Sigmoid colon (tissue), 6 donors: ENCODE measurements at regions not wholly inside any gene's neighbourhood (a gene's known extent, or its start where the extent isn't known, plus 50 kb on each side); places are given as distances from the start of the nearest gene placed in this dataset.

Experiments
- DNase-seq: peaks from one replicate; pipeline ENCODE4 v3.0.0-alpha.2; 2019
- H3K27ac ChIP-seq, 4 donors: fragments of 200-600 bp; sonication (generic); one replicate each; pipeline ENCODE4 v1.5.1; 2016 to 2019; ENCODE audit warnings: mild to moderate bottlenecking in 1 of 4
- H3K27me3 ChIP-seq, 3 donors: fragments of 200-600 bp; sonication (generic); one replicate each; pipeline ENCODE4 v1.5.1; 2019; ENCODE audit warnings: mild to moderate bottlenecking in 1 of 3
- H3K36me3 ChIP-seq, 4 donors: fragments of 200-600 bp; sonication (generic); one replicate each; pipeline ENCODE4 v1.5.1; 2016 to 2019
- H3K4me1 ChIP-seq, 4 donors: fragments of 200-600 bp; sonication (generic); one replicate each; pipeline ENCODE4 v1.5.1; 2017 to 2019
- H3K4me3 ChIP-seq, 4 donors: fragments of 200-600 bp; sonication (generic); one replicate each; pipeline ENCODE4 v1.5.1; 2017 to 2019; ENCODE audit warnings: mild to moderate bottlenecking in 2 of 4, moderate library complexity in 1 of 4
- H3K9me3 ChIP-seq, 4 donors: fragments of 200-600 bp in 3 of 4; sonication (generic) in 3 of 4; one replicate each; pipeline versions ENCODE4 v1.5.1 to v1.6.1; 2013 to 2019
- EP300 ChIP-seq, 4 donors: sonication (generic); formaldehyde crosslinking; IDR thresholded peaks; one replicate each; pipeline ENCODE4 v1.6.1; 2017; ENCODE audit warnings: antibody characterized with exemption in 4 of 4
- POLR2A ChIP-seq, 2 donors: fragments of 450-650 bp; IDR thresholded peaks; one replicate each; pipeline ENCODE4 v1.6.1; 2016; ENCODE audit warnings: antibody characterized with exemption in 2 of 2, mild to moderate bottlenecking in 2 of 2, moderate library complexity in 2 of 2
- POLR2AphosphoS5 ChIP-seq, 4 donors: sonication (generic); formaldehyde crosslinking; IDR thresholded peaks; one replicate each; pipeline ENCODE4 v1.6.1; 2017; ENCODE audit warnings: antibody characterized with exemption in 4 of 4
- WGBS, 2 donors: extraction: QIAGEN DNeasy Blood & Tissue Kit; methylation state at CpG; one replicate each; pipeline ENCODE4 v1.1.7; 2013; 5-methylcytosine and 5-hydroxymethylcytosine counted together
- intact Hi-C: fragments of 100-400 bp; cut with DNase I; formaldehyde crosslinking; loops from one replicate; pipeline ENCODE4 v1.15.1; 2023
- TF ChIP-seq, protein P1 (sequence below), 4 experiments: fragments of 450-650 bp in 3 of 4; fragments of 200-600 bp in 1 of 4; IDR thresholded peaks; one replicate each; pipeline ENCODE4 v1.5.1; 2016 to 2019; ENCODE audit warnings: antibody characterized with exemption in 4 of 4, mild to moderate bottlenecking in 3 of 4, moderate library complexity in 2 of 4
- donor health status: healthy with polysubstance abuse.
- donor health status: healthy.

DNA sequence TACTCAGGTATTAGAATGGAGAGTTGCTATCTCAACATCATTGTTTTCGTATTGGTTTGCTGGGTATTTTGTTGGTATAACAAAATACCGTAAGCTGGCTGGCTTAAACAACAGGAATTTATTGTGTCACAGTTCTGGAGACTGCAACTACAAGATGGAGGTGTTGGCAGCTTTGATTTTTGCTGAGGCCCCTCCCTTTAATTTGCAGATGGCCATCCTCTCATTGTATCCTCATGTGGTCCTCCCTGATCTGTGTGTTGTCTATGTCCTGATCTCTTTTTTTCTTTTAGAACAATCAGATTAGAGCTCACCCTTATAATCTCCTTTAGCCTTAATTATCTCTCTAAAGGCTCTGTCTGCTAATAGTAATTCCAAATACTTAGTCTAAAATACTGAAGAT is 299.8 kb upstream of the GOLIM4 start:
- Histone ChIP-seq H3K36me3 (no peaks in the 10 kb centered on the region), H3K4me1 (no peaks in the 10 kb centered on the region), H3K27me3 (no peaks in the 10 kb centered on the region), H3K9me3 (no peaks in the 10 kb centered on the region), H3K27ac (no peak overlapping the region), H3K4me3 (no peak overlapping the region)
- WGBS, 2 donors = 79 to 89% methylated on average over 2 of the region's 2 CpGs
- intact Hi-C loops = no loop called here
- TF ChIP-seq POLR2AphosphoS5 (IDR thresholded peaks at IDR 0.05) = no peak
- TF ChIP-seq POLR2A (IDR thresholded peaks at IDR 0.05) = no peak
- TF ChIP-seq EP300 (IDR thresholded peaks at IDR 0.05) = no peak
- TF ChIP-seq, protein P1, sequence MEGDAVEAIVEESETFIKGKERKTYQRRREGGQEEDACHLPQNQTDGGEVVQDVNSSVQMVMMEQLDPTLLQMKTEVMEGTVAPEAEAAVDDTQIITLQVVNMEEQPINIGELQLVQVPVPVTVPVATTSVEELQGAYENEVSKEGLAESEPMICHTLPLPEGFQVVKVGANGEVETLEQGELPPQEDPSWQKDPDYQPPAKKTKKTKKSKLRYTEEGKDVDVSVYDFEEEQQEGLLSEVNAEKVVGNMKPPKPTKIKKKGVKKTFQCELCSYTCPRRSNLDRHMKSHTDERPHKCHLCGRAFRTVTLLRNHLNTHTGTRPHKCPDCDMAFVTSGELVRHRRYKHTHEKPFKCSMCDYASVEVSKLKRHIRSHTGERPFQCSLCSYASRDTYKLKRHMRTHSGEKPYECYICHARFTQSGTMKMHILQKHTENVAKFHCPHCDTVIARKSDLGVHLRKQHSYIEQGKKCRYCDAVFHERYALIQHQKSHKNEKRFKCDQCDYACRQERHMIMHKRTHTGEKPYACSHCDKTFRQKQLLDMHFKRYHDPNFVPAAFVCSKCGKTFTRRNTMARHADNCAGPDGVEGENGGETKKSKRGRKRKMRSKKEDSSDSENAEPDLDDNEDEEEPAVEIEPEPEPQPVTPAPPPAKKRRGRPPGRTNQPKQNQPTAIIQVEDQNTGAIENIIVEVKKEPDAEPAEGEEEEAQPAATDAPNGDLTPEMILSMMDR (IDR thresholded peaks at IDR 0.05) = no peak
- DNase-seq = no peak

DNA sequence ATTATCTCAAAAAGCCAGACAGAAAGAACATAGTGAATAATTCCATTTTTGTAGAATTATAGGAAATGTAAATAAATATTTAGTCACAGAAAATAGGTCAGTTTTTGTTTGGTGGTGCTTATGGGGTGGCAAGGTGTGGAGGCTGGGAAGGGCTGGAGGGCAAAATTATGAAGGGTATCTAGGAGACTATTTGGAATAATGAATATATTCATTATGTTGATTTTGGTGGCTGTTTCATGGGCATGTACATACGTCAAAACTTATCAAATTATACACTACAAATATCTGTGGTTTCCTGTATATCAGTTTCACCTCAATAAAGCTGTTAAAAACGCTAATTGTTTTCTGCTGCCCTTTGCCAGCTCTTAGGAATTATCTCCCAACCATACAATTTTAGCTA is 298.7 kb upstream of the GOLIM4 start:
- Histone ChIP-seq H3K27ac (no peak overlapping the region), H3K27me3 (no peaks in the 10 kb centered on the region), H3K4me1 (no peaks in the 10 kb centered on the region), H3K4me3 (no peak overlapping the region), H3K9me3 (no peaks in the 10 kb centered on the region), H3K36me3 (no peaks in the 10 kb centered on the region)
- WGBS, 2 donors = 62 to 90% methylated on average over 2 of the region's 2 CpGs
- TF ChIP-seq POLR2AphosphoS5 (IDR thresholded peaks at IDR 0.05) = no peak
- intact Hi-C loops = no loop called here
- no peak for DNase-seq

DNA sequence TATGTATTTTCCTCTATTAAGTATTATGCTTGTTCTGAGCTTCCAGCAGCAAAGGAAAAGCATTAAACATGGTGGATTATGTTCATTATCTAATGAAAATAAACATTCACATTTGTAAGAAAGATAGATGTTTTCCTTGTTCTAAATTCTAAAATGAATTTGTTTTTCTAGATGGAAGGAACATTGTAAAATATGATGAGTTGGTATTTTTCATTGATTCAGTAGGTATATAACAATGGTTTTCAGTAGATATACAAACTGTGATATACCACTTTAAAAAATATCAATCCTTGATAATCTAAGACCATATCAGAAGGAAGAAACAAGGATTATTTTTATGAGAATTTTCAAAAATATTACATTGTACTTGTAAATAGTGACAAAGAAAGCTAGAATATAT is 290.6 kb upstream of the GOLIM4 start:
- H3K9me3 ChIP-seq = peaks cover 0 to 3% (median 1%) of the 10 kb centered on the region in 4 donors
- intact Hi-C loops = no loop called here

DNA sequence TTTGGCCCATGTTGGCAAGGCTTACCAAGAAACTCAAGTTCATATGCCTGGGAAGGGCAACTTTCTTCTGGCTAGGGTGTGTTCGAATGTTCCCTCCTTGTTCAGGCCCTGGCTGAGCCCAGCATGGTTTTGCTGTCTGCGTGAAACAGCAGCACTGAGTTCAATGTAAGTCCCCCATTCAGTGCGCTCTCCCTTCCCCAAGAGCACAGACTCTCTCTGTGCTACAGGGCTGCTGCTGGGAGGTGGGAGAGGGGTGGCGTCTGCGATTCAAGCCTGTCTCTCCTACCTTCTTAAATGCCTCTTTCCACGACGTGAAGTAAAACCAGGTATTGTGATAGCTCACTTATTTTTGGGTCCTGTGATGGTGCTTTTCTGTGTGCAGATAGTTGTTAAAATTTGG is 289.3 kb upstream of the GOLIM4 start:
- intact Hi-C loops = no loop called here
- no peaks in the 10 kb centered on the region for H3K4me1 ChIP-seq
- no peak overlapping the region for H3K27ac ChIP-seq
- H3K4me3 ChIP-seq = no peak overlapping the region
- no peaks in the 10 kb centered on the region for H3K27me3 ChIP-seq
- H3K9me3 ChIP-seq = peaks cover 0 to 3% (median 1%) of the 10 kb centered on the region in 4 donors
- DNase-seq = no peak
- WGBS, 2 donors = 79 to 81% methylated on average over 7 of the region's 7 CpGs
- TF ChIP-seq EP300 (IDR thresholded peaks at IDR 0.05) = no peak
- TF ChIP-seq POLR2A (IDR thresholded peaks at IDR 0.05) = no peak
- no peak for TF ChIP-seq POLR2AphosphoS5 (IDR thresholded peaks at IDR 0.05)
- TF ChIP-seq, protein P1 (IDR thresholded peaks at IDR 0.05) = no peak
- H3K36me3 ChIP-seq = no peaks in the 10 kb centered on the region

More for the DNA sequence above, 290.6 kb upstream of the GOLIM4 start:
- TF ChIP-seq, protein P1 (IDR thresholded peaks at IDR 0.05) = no peak
- TF ChIP-seq POLR2AphosphoS5 (IDR thresholded peaks at IDR 0.05) = no peak
- Histone ChIP-seq H3K36me3 (no peaks in the 10 kb centered on the region), H3K27me3 (no peaks in the 10 kb centered on the region), H3K4me3 (no peak overlapping the region), H3K27ac (no peak overlapping the region), H3K4me1 (no peaks in the 10 kb centered on the region)
- no peak for DNase-seq

DNA sequence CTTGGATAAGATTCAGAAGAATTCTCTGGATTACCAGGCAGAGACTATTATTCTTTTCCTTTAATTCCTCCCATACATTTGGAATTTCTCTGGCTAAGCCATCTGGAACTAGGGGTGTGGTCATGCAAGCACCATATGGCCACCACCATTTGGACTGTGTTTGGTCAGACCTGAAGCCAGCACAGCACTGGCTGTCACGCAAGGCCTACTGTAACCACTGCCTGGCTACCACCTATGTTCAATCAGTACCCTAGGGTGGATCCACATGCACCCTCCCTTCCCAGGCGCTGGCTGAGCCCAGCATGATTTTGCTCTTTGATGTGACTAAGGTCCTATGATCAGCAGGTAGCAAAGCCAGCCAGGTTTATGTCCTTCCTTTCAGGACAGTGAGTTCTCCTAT is 287.8 kb upstream of the GOLIM4 start:
- no peak overlapping the region for H3K4me3 ChIP-seq
- TF ChIP-seq POLR2AphosphoS5 (IDR thresholded peaks at IDR 0.05) = no peak
- DNase-seq = no peak
- H3K4me1 ChIP-seq = no peaks in the 10 kb centered on the region
- intact Hi-C loops = no loop called here
- H3K9me3 ChIP-seq = peaks cover 0 to 3% (median 1%) of the 10 kb centered on the region in 4 donors
- H3K36me3 ChIP-seq = no peaks in the 10 kb centered on the region
- no peaks in the 10 kb centered on the region for H3K27me3 ChIP-seq
- H3K27ac ChIP-seq = no peak overlapping the region
- 84 to 88% methylated on average over 2 of the region's 2 CpGs for WGBS, 2 donors

DNA sequence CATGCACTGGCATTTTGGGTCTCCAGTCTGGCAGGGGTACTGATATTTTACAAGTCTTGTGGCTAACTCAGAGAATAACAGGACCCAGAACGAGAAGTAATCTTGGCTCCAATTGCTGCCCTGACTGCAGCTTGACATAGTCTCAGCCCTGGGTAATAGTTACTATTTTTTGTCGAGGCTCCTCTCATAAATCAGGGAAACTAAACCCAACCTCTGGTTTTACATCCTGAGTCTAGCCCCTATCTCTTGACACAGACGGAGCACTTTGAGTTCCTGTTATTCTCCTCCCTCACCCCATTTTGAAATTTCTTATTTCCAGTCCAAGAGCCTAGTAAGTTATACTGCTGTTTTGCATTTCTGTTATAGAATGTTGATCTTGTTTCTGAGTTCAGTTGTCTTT is 276.1 kb upstream of the GOLIM4 start:
- Histone ChIP-seq H3K27ac (no peak overlapping the region), H3K4me1 (no peaks in the 10 kb centered on the region), H3K27me3 (no peaks in the 10 kb centered on the region), H3K4me3 (no peak overlapping the region), H3K36me3 (no peaks in the 10 kb centered on the region), H3K9me3 (no peaks in the 10 kb centered on the region)
- no peak for TF ChIP-seq EP300 (IDR thresholded peaks at IDR 0.05)
- TF ChIP-seq, protein P1 (IDR thresholded peaks at IDR 0.05) = no peak
- TF ChIP-seq POLR2A (IDR thresholded peaks at IDR 0.05) = no peak
- no peak for TF ChIP-seq POLR2AphosphoS5 (IDR thresholded peaks at IDR 0.05)
- intact Hi-C loops = no loop called here
- WGBS, 2 donors = 50 to 70% methylated on average over 3 of the region's 3 CpGs
- no peak for DNase-seq
